GM21576 (cell line): ENCODE measurements at regions not wholly inside any gene's neighbourhood (a gene's known extent, or its start where the extent isn't known, plus 50 kb on each side); places are given as distances from the start of the nearest gene placed in this dataset.

Source experiments
- ATAC-seq: cut with Tn5 transposase; IDR thresholded peaks from one replicate; pipeline ENCODE4 v1.9.1; 2021; ENCODE audit warnings: mild to moderate bottlenecking, moderate library complexity; ENCODE audit not compliant: unreplicated experiment

DNA sequence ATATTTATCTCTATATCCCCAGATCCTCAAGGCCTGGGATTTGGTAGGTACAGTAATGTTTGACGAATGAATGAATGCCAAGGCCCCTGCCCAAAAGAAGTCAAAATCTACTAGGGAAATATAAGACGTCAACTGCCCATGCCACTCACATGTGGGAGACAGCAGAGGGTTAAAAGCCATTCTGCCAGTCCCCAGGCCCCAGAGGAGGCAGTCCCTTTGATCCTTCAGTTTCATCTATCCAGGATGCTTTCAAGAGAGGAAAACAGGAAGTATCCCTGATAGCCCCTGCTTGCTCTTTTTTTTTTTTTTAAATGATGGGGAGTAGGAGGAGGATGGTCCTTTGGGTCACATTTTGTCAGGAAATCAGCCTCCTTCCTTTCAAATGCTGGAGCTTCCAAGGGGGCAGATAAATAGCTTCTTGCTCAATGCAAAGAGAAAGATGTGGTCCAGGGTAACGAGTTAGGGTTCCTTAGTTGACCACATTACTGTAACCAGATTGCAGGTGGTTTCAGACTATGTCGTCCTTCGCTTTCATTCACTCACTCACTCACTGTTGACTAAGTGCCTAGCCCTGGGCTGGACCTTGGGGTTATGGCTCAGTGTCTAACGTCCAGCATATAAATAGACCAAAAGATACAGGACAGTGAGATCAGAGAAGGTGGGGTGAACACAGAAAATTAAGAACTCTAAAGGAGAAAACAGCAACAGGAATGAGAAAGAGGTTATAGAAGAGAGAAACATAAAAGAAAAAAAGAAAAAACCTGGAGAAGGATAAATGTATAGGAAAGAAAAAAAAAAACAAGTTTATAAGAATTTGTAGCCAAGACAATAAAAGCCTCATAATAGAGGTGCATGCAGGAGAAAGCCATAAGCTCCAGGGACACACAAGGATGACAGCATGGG, 64.6 kb upstream of the PIM1 start:
- ATAC-seq = no peak

DNA sequence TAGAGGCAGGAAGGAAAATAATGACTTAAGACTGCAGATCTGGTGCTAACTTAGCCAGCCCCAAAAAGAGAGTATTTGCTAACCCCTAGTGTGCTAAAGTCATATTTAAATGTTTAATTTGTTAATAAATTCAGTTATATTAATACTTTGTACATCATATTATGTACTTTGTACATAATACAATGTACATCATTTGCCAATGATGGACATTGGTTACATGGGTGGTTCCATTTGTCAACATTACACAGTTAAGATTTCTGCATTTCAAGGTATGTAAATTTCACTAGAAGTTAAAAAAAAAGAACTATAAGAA, 63.9 kb upstream of the PIM1 start:
- no peak for ATAC-seq

DNA sequence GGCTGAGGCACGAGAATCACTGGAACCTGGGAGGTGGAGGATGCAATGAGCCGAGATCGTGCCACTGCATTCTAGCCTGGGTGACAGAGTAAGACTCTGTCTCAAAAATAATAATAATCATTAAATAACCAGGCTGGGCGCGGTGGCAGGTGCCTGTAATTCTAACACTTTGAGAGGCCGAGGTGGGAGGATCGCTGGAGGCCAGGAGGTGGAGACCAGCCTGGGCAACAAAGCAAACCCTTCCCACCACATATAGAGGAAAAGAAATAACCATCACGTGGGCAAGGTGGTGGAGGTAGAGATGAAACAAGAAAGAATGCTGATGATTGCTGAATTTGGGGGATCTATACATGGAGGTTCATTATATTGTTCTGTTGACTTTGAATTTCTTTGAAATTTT, 63.4 kb upstream of the PIM1 start:
- no peak for ATAC-seq

DNA sequence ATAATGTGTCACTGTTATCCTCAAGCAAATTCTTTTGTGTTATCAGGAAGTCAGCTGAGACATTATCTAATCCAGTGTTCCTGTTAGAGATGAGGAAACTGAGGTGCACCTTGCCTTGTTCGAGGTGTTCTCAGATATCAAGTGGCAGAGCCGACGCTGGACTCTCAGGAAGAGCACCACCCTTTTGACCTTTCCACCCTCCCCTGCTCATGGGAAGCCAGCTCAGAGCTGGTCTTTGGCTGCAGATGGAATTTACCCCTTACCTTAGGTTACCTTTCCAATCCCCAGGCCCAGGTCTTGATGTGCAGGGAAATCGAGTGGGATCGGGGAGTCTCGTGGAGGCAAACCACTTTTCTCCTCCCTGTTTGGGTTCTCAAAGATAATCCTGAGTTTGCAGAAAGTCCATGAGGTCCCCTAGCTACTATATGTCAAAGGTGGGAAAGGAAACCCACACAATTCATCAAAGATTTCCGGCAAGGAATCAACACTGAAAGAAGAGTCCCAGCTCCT, 62.9 kb upstream of the PIM1 start:
- ATAC-seq = no peak

DNA sequence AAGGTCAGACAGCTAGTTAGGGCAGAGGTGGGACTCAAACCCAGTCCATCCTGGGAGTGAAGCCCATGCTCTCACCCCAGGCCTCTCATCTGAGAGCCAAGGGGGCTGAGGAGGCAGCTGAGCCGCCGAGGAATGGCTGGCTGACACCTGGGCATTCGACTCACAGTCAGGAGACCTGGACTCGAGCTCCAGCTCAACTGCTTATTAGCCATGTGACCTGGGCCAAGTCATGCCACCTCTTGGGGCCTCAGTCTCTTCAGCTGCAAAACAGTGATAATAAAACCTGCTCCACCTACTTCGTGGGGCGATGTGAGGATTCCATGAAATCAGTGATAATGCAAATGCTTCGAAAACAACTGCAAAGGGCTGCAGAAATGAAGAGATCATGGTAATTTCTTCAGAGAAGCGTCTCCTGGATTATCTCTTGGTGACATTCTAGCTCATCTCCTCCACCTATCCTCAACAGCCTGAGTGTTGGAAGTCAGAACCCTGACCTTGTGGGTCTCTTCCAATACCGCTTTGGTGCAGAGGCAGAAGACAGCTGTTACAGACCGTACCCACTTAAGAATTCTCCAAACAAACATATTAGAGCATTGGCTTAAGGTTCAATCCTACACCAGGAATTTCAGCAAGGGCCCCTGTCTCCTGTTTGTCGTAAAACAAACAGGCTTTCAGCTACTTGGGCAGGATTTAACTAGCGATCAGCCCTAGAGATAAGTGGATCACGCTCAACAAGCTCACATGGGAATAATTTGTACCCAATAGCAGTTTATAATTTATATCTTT, 60.0 kb upstream of the PIM1 start:
- no peak for ATAC-seq

DNA sequence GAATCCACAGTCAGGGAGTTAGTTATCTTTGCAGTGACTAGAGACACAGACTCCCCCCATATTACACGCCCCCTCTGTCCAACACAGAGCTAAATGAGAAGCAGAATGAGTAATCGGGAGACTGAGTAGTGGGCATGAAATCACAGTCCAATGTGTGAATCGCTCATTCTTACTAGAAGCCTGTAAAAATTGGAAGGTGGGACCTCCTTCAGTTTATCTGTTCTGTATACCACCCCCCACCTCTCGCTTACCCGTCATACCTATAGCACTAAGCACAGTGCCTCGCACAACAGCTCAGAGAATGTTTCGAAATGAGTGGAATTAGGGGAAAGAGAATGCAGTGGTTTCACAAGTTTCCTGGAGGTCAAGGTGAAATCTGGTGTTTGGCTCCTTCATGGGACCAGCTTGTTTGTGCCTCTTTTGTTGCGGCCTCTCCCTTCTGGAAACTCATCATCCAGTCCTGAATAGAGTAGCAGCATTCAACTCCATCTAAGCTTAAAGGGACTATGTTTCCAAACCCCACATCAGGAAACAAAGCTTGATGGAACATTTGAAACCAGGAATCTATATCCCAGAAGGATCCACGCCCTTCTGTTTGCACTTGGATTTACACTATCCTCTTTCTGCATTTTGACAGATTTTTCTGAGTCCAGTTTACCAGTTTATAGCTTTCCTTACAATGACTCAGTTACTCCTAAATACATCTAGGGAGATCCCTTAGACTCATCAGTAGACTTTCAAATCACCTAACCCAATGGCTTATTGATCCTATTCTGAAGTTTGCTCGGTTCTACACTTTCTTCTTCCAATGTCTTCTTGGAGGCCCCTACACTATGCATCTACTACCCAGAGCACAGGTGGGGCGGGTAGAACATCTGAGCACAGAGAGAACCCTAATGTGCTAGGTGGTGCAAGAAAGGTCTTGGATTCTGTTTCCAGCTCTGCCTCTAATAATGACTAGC, 59.2 kb upstream of the PIM1 start:
- ATAC-seq = peak; percentile 63

DNA sequence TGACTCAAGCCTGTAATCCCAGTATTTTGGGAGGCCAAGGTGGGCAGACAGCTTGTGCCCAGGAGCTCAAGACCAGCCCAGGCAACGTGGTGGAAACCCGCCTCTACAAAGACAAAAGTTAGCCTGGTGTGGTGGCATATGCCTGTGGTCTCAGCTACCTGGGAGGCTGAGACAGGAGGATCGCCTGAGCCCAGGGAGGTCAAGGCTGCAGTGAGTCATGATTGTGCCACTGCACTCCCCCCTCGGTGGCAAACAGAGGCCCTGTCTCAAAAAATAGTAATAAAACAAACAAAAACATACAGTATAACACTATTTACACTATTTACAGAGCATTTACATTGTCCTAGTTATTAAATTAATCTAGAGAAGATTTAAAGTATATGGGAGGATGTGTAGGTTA, 56.0 kb upstream of the PIM1 start:
- no peak for ATAC-seq

DNA sequence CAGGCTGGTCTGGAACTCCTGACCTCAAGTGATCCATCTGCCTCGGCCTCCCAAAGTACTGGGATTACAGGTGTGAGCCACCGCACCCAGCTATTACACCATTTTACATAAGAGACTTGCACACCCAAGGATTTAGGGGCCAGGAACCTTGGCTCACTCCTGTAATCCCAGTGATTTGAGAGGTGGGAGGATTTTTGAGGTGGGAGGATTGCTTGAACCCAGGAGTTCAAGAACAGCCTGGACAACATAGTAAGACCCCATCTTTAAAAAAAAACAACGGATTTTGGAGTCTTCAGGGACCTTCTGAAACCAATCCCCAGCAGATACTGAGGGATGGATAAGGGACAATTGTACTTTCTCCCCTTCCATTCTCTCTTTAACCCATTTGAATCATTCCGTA, 55.3 kb upstream of the PIM1 start:
- no peak for ATAC-seq

DNA sequence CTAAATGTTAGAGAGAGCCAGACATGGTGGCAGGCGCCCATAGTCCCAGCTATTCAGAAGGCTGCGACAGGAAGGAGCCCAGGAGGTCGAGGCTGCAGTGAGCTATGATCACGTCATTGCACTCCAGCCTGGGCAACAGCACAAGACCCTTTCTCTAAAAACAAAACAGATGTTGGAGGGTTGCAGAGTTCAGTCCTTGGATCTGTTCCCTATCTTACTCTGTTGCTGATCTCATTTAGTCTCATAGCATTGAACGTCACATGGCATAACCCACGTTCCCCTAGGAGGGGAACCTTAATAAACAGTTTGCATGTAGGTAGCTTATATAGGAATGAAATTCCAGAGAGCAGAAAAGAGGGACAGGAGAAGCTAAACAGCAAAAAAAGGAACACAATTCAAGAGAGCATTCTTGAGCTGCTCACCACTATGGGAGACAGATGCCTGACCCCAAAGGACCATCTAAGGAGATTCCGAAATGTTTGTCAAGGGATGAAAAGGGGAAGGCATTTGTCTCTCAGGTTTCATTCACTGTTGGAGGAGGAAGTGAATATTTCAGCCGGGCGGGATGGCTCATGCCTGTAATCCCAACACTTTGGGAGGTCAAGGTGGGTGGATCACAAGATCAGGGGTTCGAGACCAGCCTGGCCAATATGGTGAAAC, 54.6 kb upstream of the PIM1 start:
- ATAC-seq = no peak

DNA sequence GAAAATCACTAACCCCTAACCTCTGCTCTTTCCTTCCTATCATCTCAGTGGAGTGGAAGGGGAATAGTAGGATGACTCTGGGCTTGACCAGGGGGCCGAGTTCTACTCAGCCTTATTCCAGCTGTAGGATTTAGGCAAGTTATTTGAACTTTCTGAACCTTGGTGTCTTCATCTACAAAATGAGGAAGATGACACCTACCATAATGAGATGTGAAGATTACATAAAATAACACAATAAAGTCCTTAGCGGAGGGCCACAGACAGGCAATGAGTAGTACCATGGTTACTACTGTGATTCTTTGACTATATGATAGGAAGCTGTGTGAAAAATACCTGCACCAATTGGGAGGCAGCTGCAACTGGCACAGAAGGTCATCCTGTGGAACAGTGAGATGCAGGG, 53.6 kb upstream of the PIM1 start:
- ATAC-seq = no peak

DNA sequence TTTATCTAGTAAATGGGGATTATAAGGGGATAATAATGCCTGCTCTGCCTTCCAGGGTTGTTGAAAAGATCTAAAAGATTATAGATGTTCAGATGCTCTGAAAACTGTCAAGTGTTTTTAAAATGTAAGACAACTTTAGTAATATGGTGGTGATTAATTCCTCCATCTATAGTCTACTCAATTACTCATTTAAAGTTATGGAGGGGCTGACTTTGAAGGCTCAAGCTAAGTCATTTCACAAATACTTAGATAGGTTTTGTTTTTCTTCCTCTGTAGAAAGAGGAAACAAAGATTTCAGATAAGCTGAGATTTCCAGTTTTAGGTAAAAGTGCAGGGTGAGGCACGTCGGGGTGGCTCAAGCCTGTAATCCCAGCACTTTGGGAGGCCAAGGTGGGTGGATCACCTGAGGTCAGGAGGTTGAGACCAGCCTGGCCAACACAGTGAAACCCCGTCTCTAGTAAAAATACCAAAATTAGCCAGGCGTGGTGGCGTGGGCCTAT, 50.5 kb upstream of the PIM1 start:
- ATAC-seq = no peak
